MCF 10A (cell line): ENCODE measurements at regions not wholly inside any gene's neighbourhood (a gene's known extent, or its start where the extent isn't known, plus 50 kb on each side); places are given as distances from the start of the nearest gene placed in this dataset.

ENCODE experiments used
- BruUV-seq: library from RNA; stranded (reverse); fragments of 400-500 nt; replicated peaks from 2 replicates; lab custom pipeline; 2021; lab: Mats Ljungman, UMichigan
- CTCF ChIA-PET: fragments of 300-600 bp; sonication (Branson Sonifier 250); formaldehyde crosslinking; extraction: SDS; loops from one replicate; lab custom pipeline; 2021; ENCODE audit warnings: antibody characterized with exemption, inconsistent platforms; lab: Yijun Ruan, JAX
- POLR2A ChIA-PET: fragments of 300-600, 350-650 bp; sonication (Branson Sonifier 250); formaldehyde crosslinking; extraction: SDS; loops from one replicate; lab custom pipeline; 2020; ENCODE audit warnings: antibody characterized with exemption, inconsistent platforms; lab: Yijun Ruan, JAX
- DNase-seq: peaks from one replicate; pipeline ENCODE4 v3.0.0-alpha.2; 2018; ENCODE audit not compliant: unreplicated experiment
- H3K27ac Mint-ChIP-seq: one replicate; pipeline ENCODE4 v1.8.0; 2022; ENCODE audit warnings: mild to moderate bottlenecking, low read depth, mixed read lengths; ENCODE audit not compliant: unreplicated experiment
- H3K27me3 Mint-ChIP-seq: one replicate; pipeline ENCODE4 v1.8.0; 2022; ENCODE audit warnings: mixed read lengths; ENCODE audit not compliant: insufficient read depth, unreplicated experiment
- H3K36me3 Mint-ChIP-seq: one replicate; pipeline ENCODE4 v1.8.0; 2022; ENCODE audit warnings: mild to moderate bottlenecking, moderate library complexity, mixed read lengths; ENCODE audit not compliant: insufficient read depth, unreplicated experiment
- H3K4me1 Mint-ChIP-seq: one replicate; pipeline ENCODE4 v1.8.0; 2022; ENCODE audit warnings: mixed read lengths; ENCODE audit not compliant: insufficient read depth, unreplicated experiment
- H3K4me3 Mint-ChIP-seq: one replicate; pipeline ENCODE4 v1.8.0; 2022; ENCODE audit warnings: mild to moderate bottlenecking, moderate library complexity, mixed read lengths; ENCODE audit not compliant: unreplicated experiment
- H3K9me3 Mint-ChIP-seq: one replicate; pipeline ENCODE4 v1.8.0; 2022; ENCODE audit warnings: mixed read lengths; ENCODE audit not compliant: unreplicated experiment
- CTCF ChIP-seq: fragments of 200-600 bp; IDR thresholded peaks from one replicate; pipeline ENCODE4 v1.8.0; 2022; ENCODE audit warnings: antibody characterized with exemption, mild to moderate bottlenecking; ENCODE audit not compliant: unreplicated experiment
- intact Hi-C: fragments of 100-400 bp; cut with micrococcal nuclease; formaldehyde crosslinking; loops from 2 replicates; pipeline ENCODE4 v1.14.1; 2022

GRCh38 chrX:33465137-33465536 lies 253.8 kb upstream of the DMD start:
- H3K4me3 Mint-ChIP-seq, result no peak overlapping the region
- DNase-seq, result no peak
- TF ChIP-seq CTCF, result no peak
- ChIA-PET POLR2A (no interaction called here), CTCF (interaction anchor here (0.7 kb wide), 1 partner anchor 30 kb away, joined by 3 read pairs; no protein-coding TSS in a partner anchor)
- intact Hi-C loops, result no loop called here
- peaks cover 5% of the 10 kb centered on the region for H3K36me3 Mint-ChIP-seq
- no peaks in the 10 kb centered on the region for H3K27me3 Mint-ChIP-seq
- no peaks in the 10 kb centered on the region for H3K9me3 Mint-ChIP-seq
- H3K4me1 Mint-ChIP-seq, result peaks cover 4% of the 10 kb centered on the region
- no peak overlapping the region for H3K27ac Mint-ChIP-seq
- BruUV-seq, result no TSS peak

DNA sequence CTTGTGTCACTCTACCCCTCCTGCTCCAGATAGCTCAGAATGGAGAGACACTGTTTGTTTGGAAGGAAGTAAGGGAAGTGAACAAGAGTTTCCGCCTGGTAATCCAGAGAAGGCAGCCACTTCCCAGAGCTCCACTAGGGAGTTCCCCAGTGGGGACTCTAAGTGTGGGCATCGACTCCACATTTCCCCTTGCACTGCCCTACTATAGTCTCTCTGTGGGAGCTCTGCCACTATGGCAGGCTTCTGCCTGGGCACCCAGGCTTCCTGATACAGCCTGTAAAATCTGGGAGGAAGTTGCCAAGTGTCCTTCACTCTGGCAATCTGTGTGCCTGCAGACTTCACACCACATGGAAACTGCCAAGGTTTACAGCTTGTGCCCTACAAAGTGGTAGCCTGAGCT lies 245.8 kb upstream of the DMD start:
- no peak for TF ChIP-seq CTCF
- no peak overlapping the region for H3K4me3 Mint-ChIP-seq
- BruUV-seq, result no TSS peak
- H3K27ac Mint-ChIP-seq, result no peak overlapping the region
- POLR2A ChIA-PET, result no interaction called here
- intact Hi-C loops, result no loop called here
- H3K27me3 Mint-ChIP-seq, result no peaks in the 10 kb centered on the region
- H3K9me3 Mint-ChIP-seq, result no peaks in the 10 kb centered on the region
- H3K4me1 Mint-ChIP-seq, result peaks cover 4% of the 10 kb centered on the region
- DNase-seq, result no peak
- H3K36me3 Mint-ChIP-seq, result peaks cover 5% of the 10 kb centered on the region
- CTCF ChIA-PET, result interaction anchor here (0.6 kb wide), 1 partner anchor 910 kb away, joined by 3 read pairs; no protein-coding TSS in a partner anchor

DNA sequence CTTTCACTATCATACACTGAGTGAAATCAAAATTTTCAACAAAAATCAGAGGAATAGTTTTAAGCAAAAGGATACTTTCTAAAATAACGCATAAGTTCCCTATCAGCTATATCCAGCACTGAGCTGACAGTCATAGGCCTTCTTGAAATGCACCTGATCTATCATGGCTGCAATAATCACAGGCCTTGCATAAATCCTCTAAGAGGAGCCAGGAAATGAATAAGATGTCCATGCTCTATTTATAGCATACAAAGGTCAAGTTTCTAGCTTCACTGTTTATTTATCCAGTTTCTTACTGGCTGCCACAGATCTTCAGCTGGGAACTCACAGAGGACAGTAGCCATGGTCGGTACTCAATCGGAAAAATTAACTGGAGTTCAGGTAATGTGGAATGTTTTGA lies 235.9 kb upstream of the DMD start:
- Mint-ChIP-seq H3K9me3 (no peaks in the 10 kb centered on the region), H3K27me3 (no peaks in the 10 kb centered on the region), H3K4me1 (no peaks in the 10 kb centered on the region), H3K36me3 (no peaks in the 10 kb centered on the region), H3K4me3 (no peak overlapping the region), H3K27ac (peak overlapping the region; percentile 14)
- peak; percentile 27 for DNase-seq
- ChIA-PET CTCF (interaction anchor here (0.9 to 1.5 kb wide), 2 partner anchors 12 to 13 kb away, joined by 3 to 6 read pairs; no protein-coding TSS in a partner anchor), POLR2A (no interaction called here)
- TF ChIP-seq CTCF, result no peak
- intact Hi-C loops, result no loop called here
- BruUV-seq, result no TSS peak

DNA sequence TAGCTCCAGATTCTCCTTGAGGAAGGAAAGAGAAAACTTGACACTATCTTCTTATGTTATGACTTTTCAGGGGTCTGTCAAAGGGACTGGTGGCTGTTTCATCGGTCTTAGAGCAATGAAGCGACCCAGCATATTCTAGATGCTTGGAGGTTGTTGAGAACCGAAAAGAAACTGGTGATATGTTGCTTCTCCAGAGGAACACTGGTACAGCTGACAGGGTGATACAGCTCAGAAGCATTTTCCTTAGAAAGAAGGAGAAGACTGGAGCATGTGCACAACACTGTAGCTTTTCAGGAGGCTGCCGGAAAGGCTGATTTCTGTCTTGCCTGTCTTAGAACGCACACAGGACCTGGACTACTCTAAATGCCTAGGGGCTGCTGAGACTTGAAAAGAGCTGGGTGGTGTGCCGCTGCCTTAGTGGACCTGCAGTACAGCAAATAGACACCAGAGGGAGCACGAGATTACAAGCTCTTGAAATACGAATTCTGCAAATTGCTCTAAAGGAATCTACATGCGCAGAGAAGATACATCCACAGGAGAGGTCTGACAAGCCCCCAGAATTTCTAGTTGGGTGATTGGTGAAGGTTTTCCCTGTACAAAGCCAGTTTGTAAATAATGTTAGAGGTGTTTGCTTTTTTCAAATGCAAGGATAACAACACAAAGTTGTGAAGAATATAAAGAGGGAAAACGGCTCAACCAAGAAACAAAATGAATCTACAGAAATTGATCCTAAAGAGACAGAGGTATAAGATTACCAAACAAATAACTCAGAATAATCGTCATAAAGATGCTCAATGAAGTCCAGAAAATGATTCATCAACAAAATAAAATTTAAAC lies 223.1 kb upstream of the DMD start:
- H3K36me3 Mint-ChIP-seq, result no peaks in the 10 kb centered on the region
- H3K27ac Mint-ChIP-seq, result no peak overlapping the region
- no peaks in the 10 kb centered on the region for H3K27me3 Mint-ChIP-seq
- ChIA-PET CTCF (interaction anchor here (0.6 to 3.1 kb wide), 37 partner anchors 9 to 1357 kb away, joined by 3 to 61 read pairs (median 4); no protein-coding TSS in a partner anchor), POLR2A (interaction anchor here (0.5 kb wide), 1 partner anchor 827 kb away, joined by 5 read pairs; no protein-coding TSS in a partner anchor)
- DNase-seq, result peak; percentile 71
- intact Hi-C loops, result loop anchor here (1.0 kb wide), 3 partner anchors 841 to 903 kb away; no protein-coding TSS in a partner anchor
- H3K4me1 Mint-ChIP-seq, result no peaks in the 10 kb centered on the region
- TF ChIP-seq CTCF, result peak; percentile 88
- H3K4me3 Mint-ChIP-seq, result no peak overlapping the region
- no TSS peak for BruUV-seq
- no peaks in the 10 kb centered on the region for H3K9me3 Mint-ChIP-seq
